Panc1 (cell line): ENCODE measurements at regions not wholly inside any gene's neighbourhood (a gene's known extent, or its start where the extent isn't known, plus 50 kb on each side); places are given as distances from the start of the nearest gene placed in this dataset.

ENCODE experiments used
- ATAC-seq: fragments of 200-7000 bp; cut with Tn5 transposase; 2 replicates; pipeline ENCODE4 v1.9.1; 2020; ENCODE audit warnings: mild to moderate bottlenecking, moderate library complexity
- BruUV-seq: library from RNA; stranded (reverse); fragments of 400-500 nt; replicated peaks from 2 replicates; lab custom pipeline; 2021; lab: Mats Ljungman, UMichigan
- CTCF ChIA-PET: fragments of 300-600 bp; sonication (Branson Sonifier 250); formaldehyde crosslinking; loops from one replicate; lab custom pipeline; 2022; ENCODE audit warnings: antibody characterized with exemption; lab: Charles Lee
- POLR2A ChIA-PET: fragments of 300-600 bp; sonication (Branson Sonifier 250); formaldehyde crosslinking; loops from one replicate; lab custom pipeline; 2022; ENCODE audit warnings: antibody characterized with exemption; lab: Charles Lee
- DNase-seq: peaks from one replicate; pipeline ENCODE4 v3.0.0-alpha.2; 2010; ENCODE audit warnings: low read depth, low spot score
- H3K27ac ChIP-seq: 2 replicates; pipeline ENCODE4 v1.5.1; 2011; ENCODE audit warnings: mild to moderate bottlenecking, low read length, inconsistent platforms
- H3K27me3 ChIP-seq: fragments of 200-500 bp; sonication (Bioruptor generic); 2 replicates; pipeline ENCODE4 v1.6.0; 2014; ENCODE audit warnings: low read length, inconsistent platforms; ENCODE audit not compliant: control insufficient read depth, insufficient read depth
- H3K36me3 ChIP-seq: fragments of 200-500 bp; sonication (Bioruptor generic); 2 replicates; pipeline ENCODE4 v1.5.1; 2014; ENCODE audit warnings: inconsistent platforms, mild to moderate bottlenecking, low read length, moderate library complexity; ENCODE audit not compliant: control insufficient read depth, insufficient read depth
- H3K4me1 ChIP-seq: 2 replicates; pipeline ENCODE4 v1.5.1; 2011; ENCODE audit warnings: inconsistent platforms, mild to moderate bottlenecking, low read length, moderate library complexity; ENCODE audit not compliant: control insufficient read depth, insufficient read depth
- H3K4me3 ChIP-seq, 2 experiments: 2 replicates each; pipeline ENCODE4 v1.5.1; 2011 to 2012; ENCODE audit warnings: low read depth in 2 of 2, low read length in 2 of 2, mild to moderate bottlenecking in 2 of 2, inconsistent platforms in 1 of 2, moderate library complexity in 1 of 2
- H3K9me3 ChIP-seq: fragments of 200-500 bp; sonication (Bioruptor generic); 2 replicates; pipeline ENCODE4 v1.5.1; 2014; ENCODE audit warnings: low read depth, mild to moderate bottlenecking, inconsistent platforms, low read length, moderate library complexity; ENCODE audit not compliant: control insufficient read depth, insufficient read depth
- POLR2AphosphoS5 ChIP-seq: IDR thresholded peaks from 2 replicates; pipeline ENCODE4 v1.6.1; 2012; ENCODE audit warnings: mild to moderate bottlenecking, low read depth, low read length, moderate library complexity
- SIN3A ChIP-seq: IDR thresholded peaks from 2 replicates; pipeline ENCODE4 v1.6.1; 2012; ENCODE audit warnings: low read depth, mild to moderate bottlenecking, low read length, moderate library complexity, borderline replicate concordance; ENCODE audit not compliant: insufficient read depth
- TCF7L2 ChIP-seq: IDR thresholded peaks from 2 replicates; pipeline ENCODE4 v1.6.1; 2011; ENCODE audit warnings: mild to moderate bottlenecking, low read depth, low read length, inconsistent platforms
- in situ Hi-C: cut with HindIII; loops from 2 replicates; pipeline ENCODE4 v1.10.0; 2016; ENCODE audit warnings: low sequenced_read_pairs, low pct_unique_long_range_greater_than_20kb
- intact Hi-C: fragments of 100-400 bp; cut with micrococcal nuclease; formaldehyde crosslinking; loops from one replicate; pipeline ENCODE4 v1.10.0; 2022; ENCODE audit not compliant: unreplicated experiment
- TF ChIP-seq, protein P1 (sequence below), 2 experiments: IDR thresholded peaks; 2 replicates each; pipeline ENCODE4 v1.6.1; 2011 to 2012; ENCODE audit warnings: low read depth in 2 of 2, control low read depth in 1 of 2, low read length in 1 of 2, mild to moderate bottlenecking in 1 of 2, moderate library complexity in 1 of 2; ENCODE audit not compliant: insufficient read depth in 1 of 2
- TF ChIP-seq, protein P2 (sequence below): fragments of 450-650 bp; IDR thresholded peaks from 2 replicates; pipeline ENCODE4 v1.5.1; 2017; ENCODE audit warnings: mild to moderate bottlenecking

DNA sequence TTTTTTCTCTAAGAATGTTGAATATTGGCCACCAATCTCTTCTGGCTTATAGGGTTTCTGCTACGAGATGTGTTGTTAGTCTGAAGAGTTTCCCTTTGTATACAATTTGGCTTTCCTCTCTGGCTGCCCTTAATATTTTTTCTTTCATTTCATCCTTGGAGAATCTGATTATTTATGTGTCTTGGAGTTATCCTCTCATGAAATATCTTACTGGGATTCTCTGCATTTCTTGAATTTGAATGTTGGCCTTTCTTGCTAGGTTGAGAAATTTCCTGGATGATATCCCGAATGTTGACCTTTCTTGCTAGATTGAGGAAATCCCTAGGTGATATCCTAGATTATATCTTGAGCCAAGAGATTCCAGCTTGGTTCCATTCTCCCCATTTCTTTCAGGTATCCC is 125.6 kb downstream of the SLC5A7 start:
- Histone ChIP-seq H3K27me3 (no peaks in the 10 kb centered on the region), H3K27ac (no peak overlapping the region), H3K4me3 (no peak overlapping the region), H3K9me3 (no peaks in the 10 kb centered on the region), H3K36me3 (no peaks in the 10 kb centered on the region), H3K4me1 (no peaks in the 10 kb centered on the region)
- TF ChIP-seq POLR2AphosphoS5 (no peak), TCF7L2 (no peak), SIN3A (no peak)
- TF ChIP-seq, protein P1, sequence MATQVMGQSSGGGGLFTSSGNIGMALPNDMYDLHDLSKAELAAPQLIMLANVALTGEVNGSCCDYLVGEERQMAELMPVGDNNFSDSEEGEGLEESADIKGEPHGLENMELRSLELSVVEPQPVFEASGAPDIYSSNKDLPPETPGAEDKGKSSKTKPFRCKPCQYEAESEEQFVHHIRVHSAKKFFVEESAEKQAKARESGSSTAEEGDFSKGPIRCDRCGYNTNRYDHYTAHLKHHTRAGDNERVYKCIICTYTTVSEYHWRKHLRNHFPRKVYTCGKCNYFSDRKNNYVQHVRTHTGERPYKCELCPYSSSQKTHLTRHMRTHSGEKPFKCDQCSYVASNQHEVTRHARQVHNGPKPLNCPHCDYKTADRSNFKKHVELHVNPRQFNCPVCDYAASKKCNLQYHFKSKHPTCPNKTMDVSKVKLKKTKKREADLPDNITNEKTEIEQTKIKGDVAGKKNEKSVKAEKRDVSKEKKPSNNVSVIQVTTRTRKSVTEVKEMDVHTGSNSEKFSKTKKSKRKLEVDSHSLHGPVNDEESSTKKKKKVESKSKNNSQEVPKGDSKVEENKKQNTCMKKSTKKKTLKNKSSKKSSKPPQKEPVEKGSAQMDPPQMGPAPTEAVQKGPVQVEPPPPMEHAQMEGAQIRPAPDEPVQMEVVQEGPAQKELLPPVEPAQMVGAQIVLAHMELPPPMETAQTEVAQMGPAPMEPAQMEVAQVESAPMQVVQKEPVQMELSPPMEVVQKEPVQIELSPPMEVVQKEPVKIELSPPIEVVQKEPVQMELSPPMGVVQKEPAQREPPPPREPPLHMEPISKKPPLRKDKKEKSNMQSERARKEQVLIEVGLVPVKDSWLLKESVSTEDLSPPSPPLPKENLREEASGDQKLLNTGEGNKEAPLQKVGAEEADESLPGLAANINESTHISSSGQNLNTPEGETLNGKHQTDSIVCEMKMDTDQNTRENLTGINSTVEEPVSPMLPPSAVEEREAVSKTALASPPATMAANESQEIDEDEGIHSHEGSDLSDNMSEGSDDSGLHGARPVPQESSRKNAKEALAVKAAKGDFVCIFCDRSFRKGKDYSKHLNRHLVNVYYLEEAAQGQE (IDR thresholded peaks at IDR 0.05; ENCODE audit: insufficient read depth in 1 of 2, low read depth in 2 of 2, low read length in 1 of 2): no peak
- TF ChIP-seq, protein P2, sequence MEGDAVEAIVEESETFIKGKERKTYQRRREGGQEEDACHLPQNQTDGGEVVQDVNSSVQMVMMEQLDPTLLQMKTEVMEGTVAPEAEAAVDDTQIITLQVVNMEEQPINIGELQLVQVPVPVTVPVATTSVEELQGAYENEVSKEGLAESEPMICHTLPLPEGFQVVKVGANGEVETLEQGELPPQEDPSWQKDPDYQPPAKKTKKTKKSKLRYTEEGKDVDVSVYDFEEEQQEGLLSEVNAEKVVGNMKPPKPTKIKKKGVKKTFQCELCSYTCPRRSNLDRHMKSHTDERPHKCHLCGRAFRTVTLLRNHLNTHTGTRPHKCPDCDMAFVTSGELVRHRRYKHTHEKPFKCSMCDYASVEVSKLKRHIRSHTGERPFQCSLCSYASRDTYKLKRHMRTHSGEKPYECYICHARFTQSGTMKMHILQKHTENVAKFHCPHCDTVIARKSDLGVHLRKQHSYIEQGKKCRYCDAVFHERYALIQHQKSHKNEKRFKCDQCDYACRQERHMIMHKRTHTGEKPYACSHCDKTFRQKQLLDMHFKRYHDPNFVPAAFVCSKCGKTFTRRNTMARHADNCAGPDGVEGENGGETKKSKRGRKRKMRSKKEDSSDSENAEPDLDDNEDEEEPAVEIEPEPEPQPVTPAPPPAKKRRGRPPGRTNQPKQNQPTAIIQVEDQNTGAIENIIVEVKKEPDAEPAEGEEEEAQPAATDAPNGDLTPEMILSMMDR: no peak
- in situ Hi-C loops: no loop called here
- DNase-seq (no peak), ATAC-seq (no peak)
- BruUV-seq: no TSS peak
- intact Hi-C loops: no loop called here
- ChIA-PET POLR2A (no interaction called here), CTCF (no interaction called here)

DNA sequence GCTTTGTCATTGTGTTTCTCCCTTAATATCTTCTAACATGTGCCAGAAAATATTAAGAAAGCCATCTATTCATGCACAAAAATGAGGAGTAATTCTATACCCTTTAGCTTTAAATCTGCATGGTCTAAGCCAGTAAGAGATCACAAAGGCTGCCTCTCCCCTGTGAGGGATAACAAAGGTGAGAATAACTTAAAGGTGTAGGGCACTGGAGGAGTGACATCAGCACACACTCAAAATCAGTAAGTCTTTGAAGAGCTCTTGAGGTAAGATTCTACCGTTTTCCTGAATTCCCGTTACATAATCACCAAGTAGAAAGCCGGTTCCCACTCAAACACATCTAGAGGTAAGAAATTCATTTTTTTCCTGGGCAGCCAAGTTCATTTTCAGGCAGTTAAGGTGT is 123.9 kb upstream of the SULT1C3 start:
- H3K9me3 ChIP-seq: no peaks in the 10 kb centered on the region
- H3K27me3 ChIP-seq: no peaks in the 10 kb centered on the region
- ChIA-PET POLR2A (no interaction called here), CTCF (no interaction called here)
- no peak for ATAC-seq
- H3K4me1 ChIP-seq: no peaks in the 10 kb centered on the region
- H3K27ac ChIP-seq: no peak overlapping the region
- no peak for DNase-seq
- H3K36me3 ChIP-seq: no peaks in the 10 kb centered on the region
- H3K4me3 ChIP-seq: no peak overlapping the region
- no TSS peak for BruUV-seq
- intact Hi-C loops: no loop called here
- in situ Hi-C loops: no loop called here
- TF ChIP-seq, protein P1 (IDR thresholded peaks at IDR 0.05; ENCODE audit: insufficient read depth in 1 of 2, low read depth in 2 of 2, low read length in 1 of 2): no peak
- TF ChIP-seq SIN3A: no peak
- TF ChIP-seq, protein P2: no peak
- no peak for TF ChIP-seq POLR2AphosphoS5
- no peak for TF ChIP-seq TCF7L2
